PC-3 (cell line): ENCODE measurements at regions not wholly inside any gene's neighbourhood (a gene's known extent, or its start where the extent isn't known, plus 50 kb on each side); places are given as distances from the start of the nearest gene placed in this dataset.

ENCODE experiments used
- ATAC-seq: fragments of 200-7000 bp; cut with Tn5 transposase; 2 replicates; pipeline ENCODE4 v1.9.1; 2020; ENCODE audit warnings: mild to moderate bottlenecking, moderate library complexity
- BruUV-seq: library from RNA; stranded (reverse); fragments of 400-500 nt; replicated peaks from 2 replicates; lab custom pipeline; 2021; lab: Mats Ljungman, UMichigan
- CTCF ChIA-PET: fragments of 300-600 bp; sonication (Branson Sonifier 250); formaldehyde crosslinking; loops from one replicate; lab custom pipeline; 2022; ENCODE audit warnings: antibody characterized with exemption; lab: Charles Lee
- POLR2A ChIA-PET: fragments of 300-600 bp; sonication (Branson Sonifier 250); formaldehyde crosslinking; loops from one replicate; lab custom pipeline; 2022; ENCODE audit warnings: antibody characterized with exemption; ENCODE audit not compliant: unreplicated experiment; lab: Charles Lee
- DNase-seq: peaks from one replicate; pipeline ENCODE4 v3.0.0-alpha.2; 2015
- H2AFZ ChIP-seq: fragments of 300-600 bp; sonication (generic); 2 replicates; pipeline ENCODE4 v1.6.0; 2016; ENCODE audit warnings: antibody characterized with exemption, low read length
- H3F3A ChIP-seq: fragments of 300-600 bp; sonication (generic); one replicate; pipeline ENCODE4 v1.6.0; 2017; ENCODE audit warnings: antibody characterized with exemption, low read length, control low read depth, mild to moderate bottlenecking; ENCODE audit not compliant: unreplicated experiment
- H3K27ac ChIP-seq: fragments of 300-600 bp; sonication (generic); 2 replicates; pipeline ENCODE4 v1.5.1; 2016; ENCODE audit warnings: mild to moderate bottlenecking, low read length
- H3K27me3 ChIP-seq: fragments of 300-600 bp; sonication (generic); 2 replicates; pipeline ENCODE4 v1.6.1; 2016; ENCODE audit warnings: low read length, mixed read lengths
- H3K36me3 ChIP-seq: fragments of 300-600 bp; sonication (generic); 2 replicates; pipeline ENCODE4 v1.6.1; 2016; ENCODE audit warnings: low read depth, mixed run types, low read length, mixed read lengths
- H3K4me1 ChIP-seq: fragments of 300-600 bp; sonication (generic); 2 replicates; pipeline ENCODE4 v1.5.1; 2016; ENCODE audit warnings: low read length; ENCODE audit not compliant: insufficient read depth
- H3K4me2 ChIP-seq: fragments of 300-600 bp; sonication (generic); 2 replicates; pipeline ENCODE4 v1.6.0; 2016; ENCODE audit warnings: low read length
- H3K4me3 ChIP-seq: fragments of 300-600 bp; sonication (generic); 2 replicates; pipeline ENCODE4 v1.5.1; 2016; ENCODE audit warnings: mild to moderate bottlenecking, low read length, mixed read lengths
- H3K79me2 ChIP-seq: fragments of 300-600 bp; sonication (generic); 2 replicates; pipeline ENCODE4 v1.6.1; 2017; ENCODE audit warnings: low read length, mixed read lengths
- H3K9ac ChIP-seq: fragments of 300-600 bp; sonication (generic); 2 replicates; pipeline ENCODE4 v1.6.0; 2016; ENCODE audit warnings: mild to moderate bottlenecking, low read length
- H3K9me2 ChIP-seq: fragments of 300-600 bp; sonication (generic); replicated peaks from 2 replicates; pipeline ENCODE4 v1.6.1; 2016; ENCODE audit warnings: mixed run types, low read length, mixed read lengths
- H3K9me3 ChIP-seq: fragments of 300-600 bp; sonication (generic); 2 replicates; pipeline ENCODE4 v1.6.1; 2016; ENCODE audit warnings: low read length, mixed read lengths
- H4K20me1 ChIP-seq: fragments of 300-600 bp; sonication (generic); 2 replicates; pipeline ENCODE4 v1.6.1; 2016; ENCODE audit warnings: low read length, mixed read lengths
- CTCF ChIP-seq: fragments of 300-600 bp; sonication (generic); conservative IDR thresholded peaks from 2 replicates; pipeline ENCODE4 v1.5.1; 2017; ENCODE audit warnings: antibody characterized with exemption, low read depth, mild to moderate bottlenecking, low read length
- EZH2 ChIP-seq: fragments of 300-600 bp; sonication (generic); IDR thresholded peaks from one replicate; pipeline ENCODE4 v1.6.1; 2017; ENCODE audit warnings: antibody characterized with exemption, mild to moderate bottlenecking, low read length; ENCODE audit not compliant: unreplicated experiment
- EZH2phosphoT487 ChIP-seq: fragments of 300-600 bp; sonication (generic); IDR thresholded peaks from 2 replicates; pipeline ENCODE4 v1.6.1; 2018; ENCODE audit warnings: mild to moderate bottlenecking, antibody characterized with exemption, low read length, borderline replicate concordance
- intact Hi-C: fragments of 100-400 bp; cut with micrococcal nuclease; formaldehyde crosslinking; loops from 2 replicates; pipeline ENCODE4 v1.9.0; 2023

- H3K36me3 ChIP-seq, result no peaks in the 10 kb centered on the region
- no peaks in the 10 kb centered on the region for H3K27me3 ChIP-seq
- no peaks in the 10 kb centered on the region for H3K9me3 ChIP-seq
- no peak overlapping the region for H3K9ac ChIP-seq
- H4K20me1 ChIP-seq, result no peaks in the 10 kb centered on the region
- no peak for TF ChIP-seq EZH2
- no peak for TF ChIP-seq EZH2phosphoT487
- TF ChIP-seq CTCF, result no peak
- no TSS peak for BruUV-seq
- no peak overlapping the region for H3K27ac ChIP-seq
- no peak overlapping the region for H3K4me3 ChIP-seq
- DNase-seq (no peak), ATAC-seq (no peak)
- H3K9me2 ChIP-seq, result no peaks in the 10 kb centered on the region
- intact Hi-C loops, result no loop called here
- H3K79me2 ChIP-seq, result no peaks in the 10 kb centered on the region
- ChIA-PET POLR2A (no interaction called here), CTCF (no interaction called here)
- H3K4me1 ChIP-seq, result no peaks in the 10 kb centered on the region
- H3F3A ChIP-seq, result no peaks in the 10 kb centered on the region
- no peak overlapping the region for H2AFZ ChIP-seq
- no peak overlapping the region for H3K4me2 ChIP-seq
Observed at GRCh38 chr12:90404071-90404470, 550.9 kb downstream of the CCER1 start.

- intact Hi-C loops, result no loop called here
- TF ChIP-seq EZH2 (no peak), EZH2phosphoT487 (no peak), CTCF (no peak)
- Histone ChIP-seq H3K36me3 (no peaks in the 10 kb centered on the region), H3K9me2 (no peaks in the 10 kb centered on the region), H3K27me3 (no peaks in the 10 kb centered on the region), H3K4me1 (no peaks in the 10 kb centered on the region), H3K9ac (no peak overlapping the region), H3K4me2 (no peak overlapping the region), H3F3A (no peaks in the 10 kb centered on the region), H3K79me2 (no peaks in the 10 kb centered on the region), H2AFZ (no peak overlapping the region), H3K9me3 (0 out of 2 replicates have a peak, but pooled peaks cover 5% of the 10 kb centered on the region), H4K20me1 (no peaks in the 10 kb centered on the region), H3K27ac (no peak overlapping the region), H3K4me3 (no peak overlapping the region)
- no peak for DNase-seq
- CTCF ChIA-PET, result no interaction called here
- no peak for ATAC-seq
- POLR2A ChIA-PET, result no interaction called here
- no TSS peak for BruUV-seq
Observed at GRCh38 chr12:90401185-90401584, 553.8 kb downstream of the CCER1 start.

- Histone ChIP-seq H3K27me3 (no peaks in the 10 kb centered on the region), H3K9me2 (no peaks in the 10 kb centered on the region), H3K9ac (no peak overlapping the region), H2AFZ (no peak overlapping the region), H3K4me3 (no peak overlapping the region), H4K20me1 (no peaks in the 10 kb centered on the region), H3K36me3 (no peaks in the 10 kb centered on the region), H3K4me1 (no peaks in the 10 kb centered on the region), H3K9me3 (0 out of 2 replicates have a peak, but pooled peaks cover 8% of the 10 kb centered on the region), H3K79me2 (no peaks in the 10 kb centered on the region), H3F3A (no peaks in the 10 kb centered on the region), H3K4me2 (no peak overlapping the region), H3K27ac (no peak overlapping the region)
- ChIA-PET POLR2A (no interaction called here), CTCF (no interaction called here)
- intact Hi-C loops, result no loop called here
- ATAC-seq, result no peak
- TF ChIP-seq CTCF, result no peak
- TF ChIP-seq EZH2phosphoT487, result no peak
- no peak for TF ChIP-seq EZH2
- DNase-seq, result no peak
- no TSS peak for BruUV-seq
Observed at GRCh38 chr12:90399357-90399756, 555.6 kb downstream of the CCER1 start.
